Immature natural killer cell (primary cell): ENCODE measurements at regions not wholly inside any gene's neighbourhood (a gene's known extent, or its start where the extent isn't known, plus 50 kb on each side); places are given as distances from the start of the nearest gene placed in this dataset.

Experiments
- DNase-seq, 3 donors: peaks; one replicate each; pipeline ENCODE4 v3.0.0; 2022; ENCODE audit warnings: mixed read lengths in 1 of 3
- H3K27ac Mint-ChIP-seq, 6 donors: one replicate each; pipeline ENCODE4 v1.8.0; 2020; ENCODE audit warnings: mixed read lengths in 6 of 6, mild to moderate bottlenecking in 5 of 6, inconsistent platforms in 4 of 6, moderate library complexity in 3 of 6
- H3K27me3 Mint-ChIP-seq, 3 donors: one replicate each; pipeline ENCODE4 v1.8.0; 2020 to 2021; ENCODE audit warnings: low read depth in 3 of 3, mild to moderate bottlenecking in 3 of 3, mixed read lengths in 3 of 3, moderate library complexity in 3 of 3, inconsistent platforms in 1 of 3
- H3K36me3 Mint-ChIP-seq, 3 donors: one replicate each; pipeline ENCODE4 v1.8.0; 2020; ENCODE audit warnings: mixed read lengths in 3 of 3, inconsistent platforms in 2 of 3, mild to moderate bottlenecking in 2 of 3
- H3K4me1 Mint-ChIP-seq, 2 donors: one replicate each; pipeline ENCODE4 v1.8.0; 2020; ENCODE audit warnings: inconsistent platforms in 2 of 2, mild to moderate bottlenecking in 2 of 2, mixed read lengths in 2 of 2, moderate library complexity in 1 of 2
- H3K4me3 Mint-ChIP-seq, 5 donors: one replicate each; pipeline ENCODE4 v1.8.0; 2020; ENCODE audit warnings: mild to moderate bottlenecking in 5 of 5, mixed read lengths in 5 of 5, inconsistent platforms in 3 of 5, moderate library complexity in 3 of 5
- H3K9me3 Mint-ChIP-seq, 6 donors: one replicate each; pipeline ENCODE4 v1.8.0; 2020; ENCODE audit warnings: mild to moderate bottlenecking in 6 of 6, mixed read lengths in 6 of 6, inconsistent platforms in 4 of 6, moderate library complexity in 3 of 6

DNA sequence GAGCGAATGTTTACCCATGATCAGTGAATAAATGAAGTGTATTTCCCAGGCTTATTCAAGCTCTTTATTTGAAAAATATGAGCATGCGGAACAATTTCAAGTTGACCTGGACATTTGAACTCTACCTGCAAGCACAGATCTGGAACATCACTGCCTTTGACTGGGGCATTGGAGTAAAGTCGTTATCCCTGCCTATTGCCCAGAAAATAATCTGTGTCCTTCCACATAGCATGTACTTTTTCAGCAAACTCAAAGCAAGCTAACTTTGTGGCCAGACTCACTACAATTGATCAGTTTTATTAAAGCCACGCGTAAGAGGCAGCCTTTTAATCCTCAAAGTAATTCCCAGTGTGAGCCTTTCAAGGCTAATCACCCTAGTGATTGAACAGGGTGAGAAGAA, 73.4 kb upstream of the PAK5 start:
- Mint-ChIP-seq H3K27ac (no peak overlapping the region), H3K4me1 (no peaks in the 10 kb centered on the region), H3K9me3 (peaks cover 0 to 4% (median 0%) of the 10 kb centered on the region in 6 donors), H3K36me3 (no peaks in the 10 kb centered on the region), H3K27me3 (peaks cover 1 to 9% (median 6%) of the 10 kb centered on the region in 3 donors), H3K4me3 (no peak overlapping the region)
- DNase-seq: no peak

DNA sequence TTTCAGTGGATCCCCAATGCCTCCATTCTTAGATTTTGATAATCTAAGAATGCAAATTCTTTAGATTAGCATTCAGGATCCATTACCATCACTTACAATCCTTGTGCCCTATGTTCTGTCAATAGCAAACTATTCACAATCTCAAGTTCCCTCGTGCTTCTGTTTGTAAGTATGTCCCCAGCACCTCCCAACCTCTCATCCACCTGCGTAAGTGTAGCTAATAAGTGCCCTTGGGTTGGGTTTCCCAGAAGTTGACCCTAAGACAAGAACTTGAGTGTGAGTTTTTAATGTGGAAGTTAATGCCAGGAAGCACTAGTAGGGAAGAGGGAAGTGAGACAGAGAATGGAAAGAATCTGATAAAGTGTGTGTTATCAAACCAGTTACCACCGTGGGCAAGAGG, 72.6 kb upstream of the PAK5 start:
- no peaks in the 10 kb centered on the region for H3K4me1 Mint-ChIP-seq

DNA sequence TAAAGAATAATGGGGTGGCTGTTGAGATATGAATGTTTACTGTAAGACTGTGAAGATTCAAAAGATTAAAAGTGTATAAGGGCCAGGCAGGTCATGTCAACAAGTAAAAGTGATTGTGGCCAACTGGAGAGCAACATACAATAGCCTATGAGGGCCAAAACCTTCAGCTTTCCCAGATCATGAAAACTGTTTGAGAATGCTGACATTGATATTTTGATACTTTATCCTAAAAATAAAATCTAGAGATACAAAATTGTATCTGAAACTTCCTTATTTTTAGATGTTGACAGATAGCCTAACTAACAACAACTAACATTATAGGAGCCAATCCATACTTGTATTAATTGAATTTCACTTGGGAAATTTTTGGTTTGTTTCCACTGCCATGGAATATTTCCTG, 70.3 kb upstream of the PAK5 start:
- Mint-ChIP-seq H3K27me3 (peaks cover 1 to 6% (median 5%) of the 10 kb centered on the region in 3 donors), H3K4me1 (no peaks in the 10 kb centered on the region), H3K9me3 (peaks cover 0 to 4% (median under 1%) of the 10 kb centered on the region in 6 donors), H3K4me3 (no peak overlapping the region), H3K27ac (no peak overlapping the region), H3K36me3 (no peaks in the 10 kb centered on the region)
- no peak for DNase-seq

More for the DNA sequence above, 72.6 kb upstream of the PAK5 start:
- peaks cover 1 to 6% (median 5%) of the 10 kb centered on the region in 3 donors for H3K27me3 Mint-ChIP-seq
- no peak for DNase-seq
- no peak overlapping the region for H3K4me3 Mint-ChIP-seq
- no peaks in the 10 kb centered on the region for H3K36me3 Mint-ChIP-seq
- H3K27ac Mint-ChIP-seq: no peak overlapping the region
- peaks cover 0 to 4% (median 0%) of the 10 kb centered on the region in 6 donors for H3K9me3 Mint-ChIP-seq

DNA sequence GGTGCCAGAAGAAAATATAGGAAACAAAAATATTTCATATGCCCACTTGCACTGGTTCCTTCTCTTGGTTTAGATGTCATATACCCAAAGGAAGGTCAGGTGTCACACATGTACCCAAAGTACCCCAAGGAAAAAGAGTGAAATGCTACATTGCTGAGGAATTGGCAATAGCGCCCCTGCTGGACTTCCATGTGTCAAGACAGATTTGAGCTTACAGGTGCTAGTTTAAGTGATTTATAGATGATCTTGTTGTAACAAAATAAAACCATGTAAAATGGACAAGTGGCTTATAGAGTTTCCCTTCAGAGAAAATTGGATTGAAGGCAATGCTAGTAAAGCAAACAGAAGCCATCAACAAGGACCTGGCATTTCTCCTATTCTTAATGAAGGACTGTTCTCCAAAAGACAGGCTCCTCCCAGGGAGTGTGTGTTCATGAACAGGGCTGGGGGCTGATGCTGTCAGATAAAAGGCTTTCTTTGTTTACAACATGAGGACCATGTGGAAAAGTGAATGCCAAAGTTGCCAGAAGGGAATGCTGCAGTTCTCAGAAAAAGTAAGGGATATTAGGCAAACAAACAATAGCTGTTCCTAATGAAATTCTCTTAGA, 64.3 kb upstream of the PAK5 start:
- Mint-ChIP-seq H3K4me1 (no peaks in the 10 kb centered on the region), H3K4me3 (no peak overlapping the region), H3K36me3 (no peaks in the 10 kb centered on the region), H3K27me3 (peaks cover 0 to 5% (median 0%) of the 10 kb centered on the region in 3 donors), H3K9me3 (peaks cover 0 to 10% (median 0%) of the 10 kb centered on the region in 6 donors), H3K27ac (no peak overlapping the region)
- DNase-seq: no peak

DNA sequence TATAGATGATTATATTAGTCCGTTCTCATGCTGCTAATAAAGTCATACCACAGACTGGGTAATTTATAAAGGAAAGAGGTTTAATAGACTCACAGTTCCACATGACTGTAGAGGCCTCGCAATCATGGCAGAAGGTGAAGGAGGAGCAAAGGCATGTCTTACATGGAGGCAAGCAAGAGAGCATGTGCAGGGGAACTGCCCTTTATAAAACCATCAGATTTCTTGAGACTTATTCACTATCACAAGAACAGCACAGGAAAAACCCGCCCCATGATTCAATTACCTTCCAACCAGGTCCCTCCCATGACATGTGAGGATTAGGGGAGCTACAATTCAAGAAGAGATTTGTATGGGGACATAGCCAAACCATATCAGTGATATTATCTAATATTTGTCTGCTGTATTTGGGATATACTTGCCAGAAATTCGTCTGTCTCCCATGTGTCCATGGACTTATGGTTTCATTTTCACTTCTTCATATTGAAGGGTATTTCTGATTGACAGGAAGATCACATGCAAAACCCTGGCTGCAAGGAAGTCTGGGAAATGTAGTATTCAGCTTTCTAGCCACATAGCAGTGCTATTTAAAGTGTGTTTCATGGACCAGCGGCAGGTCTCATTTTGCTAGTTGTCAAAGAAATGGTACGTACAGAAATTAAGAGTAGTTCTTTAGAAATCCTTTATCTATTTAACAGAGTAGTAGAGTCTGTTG, 50.5 kb upstream of the PAK5 start:
- Mint-ChIP-seq H3K4me3 (peak overlapping the region in 1 of 5 donors; percentile 27), H3K4me1 (no peaks in the 10 kb centered on the region), H3K9me3 (peaks cover 0 to 17% (median 4%) of the 10 kb centered on the region in 6 donors), H3K36me3 (no peaks in the 10 kb centered on the region), H3K27me3 (peaks cover 0 to 2% (median 0%) of the 10 kb centered on the region in 3 donors), H3K27ac (no peak overlapping the region)
- no peak for DNase-seq
